ENCODE measurements at regions not wholly inside any gene's neighbourhood (a gene's known extent, or its start where the extent isn't known, plus 50 kb on each side); places are given as distances from the start of the nearest gene placed in this dataset.

- Histone ChIP-seq H3K4me3 (ENCODE audit: low read depth in 1 of 2, low read length in 2 of 2) (no peak overlapping the region), H3K36me3 (ENCODE audit: insufficient read depth, low read length) (no peaks in the 10 kb centered on the region), H4K20me1 (ENCODE audit: insufficient read depth, low read length) (no peaks in the 10 kb centered on the region), H3K9me3 (ENCODE audit: insufficient read depth, low read length, severe bottlenecking) (no peaks in the 10 kb centered on the region), H2AFZ (ENCODE audit: low read depth, low read length) (no peak overlapping the region), H3K27ac (ENCODE audit: low read length) (no peak overlapping the region), H3K79me2 (ENCODE audit: insufficient read depth, low read length) (no peaks in the 10 kb centered on the region), H3K27me3 (ENCODE audit: insufficient read depth, low read length, poor library complexity) (no peaks in the 10 kb centered on the region), H3K9ac (ENCODE audit: low read depth, low read length) (no peak overlapping the region), H3K4me2 (ENCODE audit: insufficient read depth, low read length) (no peak overlapping the region), H3K4me1 (ENCODE audit: insufficient read depth, low read length) (no peaks in the 10 kb centered on the region)
- DNase-seq, result no peak
- TF ChIP-seq CTCF (IDR thresholded peaks at IDR 0.05; ENCODE audit: borderline replicate concordance, extremely low read depth, low read length, poor library complexity, severe bottlenecking) (no peak), EZH2 (IDR thresholded peaks at IDR 0.05; ENCODE audit: borderline replicate concordance, low read depth, low read length, severe bottlenecking) (no peak)
- no peak for ATAC-seq (ENCODE audit: insufficient read depth, low read depth)
Observed at GRCh38 chr4:104682311-104682710, 187.6 kb upstream of the CXXC4 start.

GRCh38 chr4:104693601-104694201 lies 199.0 kb upstream of the CXXC4 start:
- Histone ChIP-seq H3K36me3 (ENCODE audit: insufficient read depth, low read length) (no peaks in the 10 kb centered on the region), H3K27me3 (ENCODE audit: insufficient read depth, low read length, poor library complexity) (no peaks in the 10 kb centered on the region), H3K4me2 (ENCODE audit: insufficient read depth, low read length) (no peak overlapping the region), H3K27ac (ENCODE audit: low read length) (no peak overlapping the region), H3K4me3 (ENCODE audit: low read depth in 1 of 2, low read length in 2 of 2) (no peak overlapping the region), H3K4me1 (ENCODE audit: insufficient read depth, low read length) (no peaks in the 10 kb centered on the region), H4K20me1 (ENCODE audit: insufficient read depth, low read length) (no peaks in the 10 kb centered on the region), H3K9ac (ENCODE audit: low read depth, low read length) (no peak overlapping the region), H3K79me2 (ENCODE audit: insufficient read depth, low read length) (no peaks in the 10 kb centered on the region), H3K9me3 (ENCODE audit: insufficient read depth, low read length, severe bottlenecking) (no peaks in the 10 kb centered on the region), H2AFZ (ENCODE audit: low read depth, low read length) (no peak overlapping the region)
- ATAC-seq (ENCODE audit: insufficient read depth, low read depth) (no peak), DNase-seq (no peak)
- TF ChIP-seq CTCF (IDR thresholded peaks at IDR 0.05; ENCODE audit: borderline replicate concordance, extremely low read depth, low read length, poor library complexity, severe bottlenecking) (peak; percentile 28), EZH2 (IDR thresholded peaks at IDR 0.05; ENCODE audit: borderline replicate concordance, low read depth, low read length, severe bottlenecking) (no peak)

- no peak for DNase-seq
- Histone ChIP-seq H3K27me3 (ENCODE audit: insufficient read depth, low read length, poor library complexity) (no peaks in the 10 kb centered on the region), H3K79me2 (ENCODE audit: insufficient read depth, low read length) (no peaks in the 10 kb centered on the region), H3K9me3 (ENCODE audit: insufficient read depth, low read length, severe bottlenecking) (no peaks in the 10 kb centered on the region), H3K4me1 (ENCODE audit: insufficient read depth, low read length) (no peaks in the 10 kb centered on the region), H2AFZ (ENCODE audit: low read depth, low read length) (no peak overlapping the region), H3K36me3 (ENCODE audit: insufficient read depth, low read length) (no peaks in the 10 kb centered on the region), H3K27ac (ENCODE audit: low read length) (no peak overlapping the region), H4K20me1 (ENCODE audit: insufficient read depth, low read length) (no peaks in the 10 kb centered on the region), H3K4me3 (ENCODE audit: low read depth in 1 of 2, low read length in 2 of 2) (no peak overlapping the region), H3K4me2 (ENCODE audit: insufficient read depth, low read length) (no peak overlapping the region), H3K9ac (ENCODE audit: low read depth, low read length) (no peak overlapping the region)
- ATAC-seq (ENCODE audit: insufficient read depth, low read depth), result no peak
- TF ChIP-seq CTCF (IDR thresholded peaks at IDR 0.05; ENCODE audit: borderline replicate concordance, extremely low read depth, low read length, poor library complexity, severe bottlenecking) (no peak), EZH2 (IDR thresholded peaks at IDR 0.05; ENCODE audit: borderline replicate concordance, low read depth, low read length, severe bottlenecking) (no peak)
Observed at GRCh38 chr4:104716584-104716983, 221.9 kb upstream of the CXXC4 start.

All from DND-41 (cell line).